Spinal cord (tissue), 9 donors: ENCODE measurements at regions not wholly inside any gene's neighbourhood (a gene's known extent, or its start where the extent isn't known, plus 50 kb on each side); places are given as distances from the start of the nearest gene placed in this dataset.
"Not testable (repeated sequence)": the region's sequence is repeated elsewhere in the genome, so short reads cannot be mapped to it uniquely, and the experiment has no call there.

ENCODE experiments used
- DNase-seq, 6 donors: peaks; one replicate each; pipeline versions ENCODE4 v3.0.0 to v3.0.0-alpha.2; 2013 to 2015; ENCODE audit warnings: low spot score in 6 of 6, low read depth in 4 of 6
- H3K27ac ChIP-seq: one replicate; pipeline ENCODE4 v1.5.1; 2013; ENCODE audit warnings: low read depth, low read length, control low read depth
- H3K27me3 ChIP-seq: one replicate; pipeline ENCODE4 v1.6.1; 2013; ENCODE audit warnings: low read length; ENCODE audit not compliant: control insufficient read depth, insufficient read depth
- H3K36me3 ChIP-seq: one replicate; pipeline ENCODE4 v1.6.1; 2013; ENCODE audit warnings: low read length; ENCODE audit not compliant: control insufficient read depth, insufficient read depth
- H3K4me1 ChIP-seq: one replicate; pipeline ENCODE4 v1.6.1; 2013; ENCODE audit warnings: low read length; ENCODE audit not compliant: control insufficient read depth, insufficient read depth
- H3K4me3 ChIP-seq: one replicate; pipeline ENCODE4 v1.5.1; 2013; ENCODE audit warnings: low read depth, low read length, control low read depth
- H3K9me3 ChIP-seq: one replicate; pipeline ENCODE4 v1.6.1; 2013; ENCODE audit warnings: low read length; ENCODE audit not compliant: control insufficient read depth, insufficient read depth
- WGBS: methylation state at CpG from one replicate; pipeline ENCODE4 v1.1.5; 2013; ENCODE audit warnings: missing lambda C conversion rate; ENCODE audit not compliant: insufficient coverage; 5-methylcytosine and 5-hydroxymethylcytosine counted together
- donor health status: healthy.

- Histone ChIP-seq H3K9me3 (no peaks in the 10 kb centered on the region), H3K4me3 (no peak overlapping the region), H3K36me3 (no peaks in the 10 kb centered on the region), H3K27me3 (no peaks in the 10 kb centered on the region), H3K4me1 (no peaks in the 10 kb centered on the region), H3K27ac (no peak overlapping the region)
- DNase-seq: peak in 1 of 6 donors; percentile 20
- 88% methylated on average over 2 of the region's 5 CpGs for WGBS
Observed at GRCh38 chr18:71374294-71375000, 1085.6 kb downstream of the SOCS6 start.

- peak in 1 of 6 donors; percentile 19 for DNase-seq
- 86% methylated on average over 1 of the region's 2 CpGs for WGBS
- Histone ChIP-seq H3K4me1 (no peaks in the 10 kb centered on the region), H3K4me3 (no peak overlapping the region), H3K9me3 (no peaks in the 10 kb centered on the region), H3K36me3 (no peaks in the 10 kb centered on the region), H3K27ac (no peak overlapping the region), H3K27me3 (no peaks in the 10 kb centered on the region)
Observed at GRCh38 chr18:71371951-71372605, 1083.2 kb downstream of the SOCS6 start.

- Histone ChIP-seq H3K4me1 (no peaks in the 10 kb centered on the region), H3K4me3 (no peak overlapping the region), H3K27me3 (no peaks in the 10 kb centered on the region), H3K9me3 (no peaks in the 10 kb centered on the region), H3K27ac (no peak overlapping the region), H3K36me3 (no peaks in the 10 kb centered on the region)
- WGBS: 73% methylated on average over 3 of the region's 7 CpGs
- DNase-seq: peak in 2 of 6 donors; percentile 46 to 65
Observed at GRCh38 chr18:71370671-71371445, 1082.0 kb downstream of the SOCS6 start.

GRCh38 chr18:71370095-71370494 lies 1081.2 kb downstream of the SOCS6 start:
- no peak for DNase-seq
- Histone ChIP-seq H3K4me3 (no peak overlapping the region), H3K27me3 (no peaks in the 10 kb centered on the region), H3K4me1 (no peaks in the 10 kb centered on the region), H3K9me3 (peaks cover 1% of the 10 kb centered on the region), H3K36me3 (no peaks in the 10 kb centered on the region), H3K27ac (no peak overlapping the region)
- WGBS: 100% methylated on average over 2 of the region's 2 CpGs

- H3K27ac ChIP-seq: no peak overlapping the region
- H3K4me3 ChIP-seq: no peak overlapping the region
- WGBS: no CpG with 5 or more reads among the region's 4 CpGs
- H3K9me3 ChIP-seq: peaks cover 2% of the 10 kb centered on the region
- no peaks in the 10 kb centered on the region for H3K4me1 ChIP-seq
- H3K36me3 ChIP-seq: no peaks in the 10 kb centered on the region
- no peak for DNase-seq
- no peaks in the 10 kb centered on the region for H3K27me3 ChIP-seq
Observed at GRCh38 chr18:71362140-71362539, 1073.3 kb downstream of the SOCS6 start.

GRCh38 chr18:71355599-71355998 lies 1066.8 kb downstream of the SOCS6 start:
- H3K9me3 ChIP-seq, H3K36me3 ChIP-seq, H3K4me3 ChIP-seq, H3K27ac ChIP-seq, H3K27me3 ChIP-seq, DNase-seq, H3K4me1 ChIP-seq: not testable (repeated sequence)
- WGBS: no CpG with 5 or more reads among the region's 3 CpGs

- no peaks in the 10 kb centered on the region for H3K27me3 ChIP-seq
- H3K36me3 ChIP-seq: no peaks in the 10 kb centered on the region
- H3K4me1 ChIP-seq: no peaks in the 10 kb centered on the region
- no peak overlapping the region for H3K4me3 ChIP-seq
- no peaks in the 10 kb centered on the region for H3K9me3 ChIP-seq
- no peak overlapping the region for H3K27ac ChIP-seq
- no CpG with 5 or more reads among the region's 1 CpG for WGBS
- peak in 1 of 6 donors; percentile 43 for DNase-seq
Observed at GRCh38 chr18:71352618-71353017, 1063.8 kb downstream of the SOCS6 start.

GRCh38 chr18:71336576-71337210 lies 1047.8 kb downstream of the SOCS6 start:
- H3K27ac ChIP-seq: no peak overlapping the region
- H3K36me3 ChIP-seq: no peaks in the 10 kb centered on the region
- H3K4me1 ChIP-seq: no peaks in the 10 kb centered on the region
- no peaks in the 10 kb centered on the region for H3K9me3 ChIP-seq
- 48% methylated on average over 4 of the region's 6 CpGs for WGBS
- DNase-seq: peak in 1 of 6 donors; percentile 52
- no peaks in the 10 kb centered on the region for H3K27me3 ChIP-seq
- no peak overlapping the region for H3K4me3 ChIP-seq

GRCh38 chr18:71329563-71329962 lies 1040.7 kb downstream of the SOCS6 start:
- Histone ChIP-seq H3K36me3 (no peaks in the 10 kb centered on the region), H3K4me3 (no peak overlapping the region), H3K27ac (no peak overlapping the region), H3K27me3 (no peaks in the 10 kb centered on the region), H3K9me3 (no peaks in the 10 kb centered on the region), H3K4me1 (no peaks in the 10 kb centered on the region)
- no CpG with 5 or more reads among the region's 2 CpGs for WGBS
- peak in 1 of 6 donors; percentile 44 for DNase-seq
